Esophagus muscularis mucosa (tissue), 4 donors: ENCODE measurements at regions not wholly inside any gene's neighbourhood (a gene's known extent, or its start where the extent isn't known, plus 50 kb on each side); places are given as distances from the start of the nearest gene placed in this dataset.
A peak's percentile ranks its signal among the peaks of the same experiment; 100 is the strongest.

Experiments used
- DNase-seq: peaks from one replicate; pipeline ENCODE4 v3.0.0-alpha.2; 2017; ENCODE audit errors: extremely low spot score
- H3K27ac ChIP-seq, 4 donors: fragments of 200-600 bp; sonication (generic); replicated peaks in 1 of 4; 1 replicate in 3 of 4; 2 replicates in 1 of 4; pipeline ENCODE4 v1.5.1; 2016 to 2019; ENCODE audit warnings: mild to moderate bottlenecking in 1 of 4
- H3K27me3 ChIP-seq, 4 donors: fragments of 200-600 bp; sonication (generic); one replicate each; pipeline versions ENCODE4 v1.5.1 to v1.6.0; 2016 to 2019
- H3K36me3 ChIP-seq, 4 donors: fragments of 200-600 bp; sonication (generic); one replicate each; pipeline ENCODE4 v1.5.1; 2016 to 2019
- H3K4me1 ChIP-seq, 4 donors: fragments of 200-600 bp; sonication (generic); one replicate each; pipeline ENCODE4 v1.5.1; 2016 to 2019
- H3K4me3 ChIP-seq, 4 donors: fragments of 200-600 bp; sonication (generic); 1 replicate in 2 of 4; 2 replicates in 2 of 4; pipeline ENCODE4 v1.5.1; 2016 to 2019; ENCODE audit warnings: mild to moderate bottlenecking in 4 of 4, moderate library complexity in 1 of 4
- H3K9me3 ChIP-seq, 4 donors: fragments of 200-600 bp; sonication (generic); 1 replicate in 3 of 4; 2 replicates in 1 of 4; pipeline ENCODE4 v1.5.1; 2016 to 2019
- EP300 ChIP-seq: sonication (generic); formaldehyde crosslinking; IDR thresholded peaks from one replicate; pipeline ENCODE4 v1.6.1; 2017; ENCODE audit warnings: antibody characterized with exemption
- POLR2A ChIP-seq: fragments of 450-650 bp; IDR thresholded peaks from one replicate; pipeline ENCODE4 v1.6.1; 2017; ENCODE audit warnings: antibody characterized with exemption, moderate library complexity, mild to moderate bottlenecking, low read depth
- POLR2AphosphoS5 ChIP-seq, 2 donors: sonication (generic); formaldehyde crosslinking; IDR thresholded peaks; one replicate each; pipeline ENCODE4 v1.6.1; 2017; ENCODE audit warnings: antibody characterized with exemption in 2 of 2
- WGBS: methylation state at CpG from one replicate; pipeline ENCODE4 v1.1.5; 2018; 5-methylcytosine and 5-hydroxymethylcytosine counted together
- intact Hi-C: fragments of 100-400 bp; cut with DNase I; formaldehyde crosslinking; loops from one replicate; pipeline ENCODE4 v1.15.1; 2023
- TF ChIP-seq, protein P1 (sequence below), 3 experiments: fragments of 200-600 bp in 2 of 3; fragments of 450-650 bp in 1 of 3; sonication (generic) in 2 of 3; IDR thresholded peaks; one replicate each; pipeline ENCODE4 v1.5.1; 2017 to 2019; ENCODE audit warnings: antibody characterized with exemption in 3 of 3, mild to moderate bottlenecking in 2 of 3, moderate library complexity in 1 of 3

- peaks cover 6 to 35% (median 25%) of the 10 kb centered on the region in 4 donors for H3K4me1 ChIP-seq
Measured at GRCh38 chr7:80313716-80314115, 179.1 kb downstream of the GNAI1 start.

GRCh38 chr7:80313067-80313626 lies 178.5 kb downstream of the GNAI1 start:
- 93% methylated on average over 6 of the region's 6 CpGs for WGBS
- peak overlapping the region in 3 of 4 donors; percentile 53 to 67 (median 53) for H3K27ac ChIP-seq
- H3K4me3 ChIP-seq, result no peak overlapping the region
- TF ChIP-seq EP300, result no peak
- no peak for TF ChIP-seq POLR2AphosphoS5 (IDR thresholded peaks at IDR 0.05)
- TF ChIP-seq POLR2A, result no peak
- TF ChIP-seq, protein P1, sequence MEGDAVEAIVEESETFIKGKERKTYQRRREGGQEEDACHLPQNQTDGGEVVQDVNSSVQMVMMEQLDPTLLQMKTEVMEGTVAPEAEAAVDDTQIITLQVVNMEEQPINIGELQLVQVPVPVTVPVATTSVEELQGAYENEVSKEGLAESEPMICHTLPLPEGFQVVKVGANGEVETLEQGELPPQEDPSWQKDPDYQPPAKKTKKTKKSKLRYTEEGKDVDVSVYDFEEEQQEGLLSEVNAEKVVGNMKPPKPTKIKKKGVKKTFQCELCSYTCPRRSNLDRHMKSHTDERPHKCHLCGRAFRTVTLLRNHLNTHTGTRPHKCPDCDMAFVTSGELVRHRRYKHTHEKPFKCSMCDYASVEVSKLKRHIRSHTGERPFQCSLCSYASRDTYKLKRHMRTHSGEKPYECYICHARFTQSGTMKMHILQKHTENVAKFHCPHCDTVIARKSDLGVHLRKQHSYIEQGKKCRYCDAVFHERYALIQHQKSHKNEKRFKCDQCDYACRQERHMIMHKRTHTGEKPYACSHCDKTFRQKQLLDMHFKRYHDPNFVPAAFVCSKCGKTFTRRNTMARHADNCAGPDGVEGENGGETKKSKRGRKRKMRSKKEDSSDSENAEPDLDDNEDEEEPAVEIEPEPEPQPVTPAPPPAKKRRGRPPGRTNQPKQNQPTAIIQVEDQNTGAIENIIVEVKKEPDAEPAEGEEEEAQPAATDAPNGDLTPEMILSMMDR (IDR thresholded peaks at IDR 0.05), result no peak
- H3K9me3 ChIP-seq, result no peaks in the 10 kb centered on the region
- intact Hi-C loops, result loop anchor here (5.0 kb wide), 1 partner anchor 59 kb away; no protein-coding TSS in a partner anchor
- H3K4me1 ChIP-seq, result peaks cover 6 to 35% (median 25%) of the 10 kb centered on the region in 4 donors
- H3K27me3 ChIP-seq, result no peaks in the 10 kb centered on the region
- no peaks in the 10 kb centered on the region for H3K36me3 ChIP-seq
- DNase-seq, result no peak

More at GRCh38 chr7:80313716-80314115, 179.1 kb downstream of the GNAI1 start:
- Histone ChIP-seq H3K27ac (no peak overlapping the region), H3K27me3 (no peaks in the 10 kb centered on the region), H3K9me3 (no peaks in the 10 kb centered on the region), H3K4me3 (no peak overlapping the region), H3K36me3 (no peaks in the 10 kb centered on the region)
- intact Hi-C loops, result loop anchor here (5.0 kb wide), 1 partner anchor 59 kb away; no protein-coding TSS in a partner anchor
- TF ChIP-seq POLR2A (no peak), EP300 (no peak), POLR2AphosphoS5 (IDR thresholded peaks at IDR 0.05) (no peak)
- TF ChIP-seq, protein P1 (IDR thresholded peaks at IDR 0.05), result no peak
- no peak for DNase-seq
- WGBS, result 91% methylated on average over 3 of the region's 3 CpGs

DNA sequence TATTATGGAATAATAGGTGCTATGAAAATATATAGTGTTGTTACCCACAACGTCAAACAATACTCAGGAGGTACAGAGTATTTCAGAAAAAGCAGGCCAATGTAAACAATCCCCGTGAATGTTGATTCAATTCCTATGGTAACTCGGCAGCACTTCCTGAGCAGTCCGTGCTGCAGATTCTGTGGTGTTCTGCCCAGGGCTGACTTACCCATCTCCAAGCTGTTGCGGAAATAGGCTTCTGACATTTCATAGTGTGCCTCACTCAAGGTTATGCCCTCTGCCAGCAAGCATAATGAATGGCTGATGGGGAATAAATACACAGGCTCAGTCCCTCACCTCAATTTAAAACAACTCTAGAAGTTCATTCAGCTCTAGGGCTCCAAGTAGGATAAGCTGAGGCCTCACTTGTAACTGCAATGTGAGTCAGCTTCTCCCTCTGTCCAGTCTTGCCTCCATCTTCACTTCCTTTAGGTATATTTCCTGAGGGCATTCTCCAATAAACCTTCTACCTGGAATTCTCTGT lies 177.6 kb downstream of the GNAI1 start:
- no peaks in the 10 kb centered on the region for H3K27me3 ChIP-seq

GRCh38 chr7:80311313-80311712 lies 176.7 kb downstream of the GNAI1 start:
- WGBS, result 66% methylated on average over 2 of the region's 2 CpGs
- Histone ChIP-seq H3K4me1 (peaks cover 6 to 49% (median 30%) of the 10 kb centered on the region in 4 donors), H3K4me3 (no peak overlapping the region), H3K9me3 (no peaks in the 10 kb centered on the region), H3K36me3 (no peaks in the 10 kb centered on the region), H3K27me3 (no peaks in the 10 kb centered on the region), H3K27ac (peak overlapping the region; percentile 53 to 67 (median 58))
- intact Hi-C loops, result loop anchor here (5.0 kb wide), 1 partner anchor 61 kb away; no protein-coding TSS in a partner anchor
- TF ChIP-seq, protein P1 (IDR thresholded peaks at IDR 0.05), result no peak
- TF ChIP-seq EP300 (no peak), POLR2A (no peak), POLR2AphosphoS5 (IDR thresholded peaks at IDR 0.05) (no peak)
- DNase-seq, result no peak

More for the DNA sequence above, 177.6 kb downstream of the GNAI1 start:
- Histone ChIP-seq H3K4me3 (no peak overlapping the region), H3K9me3 (no peaks in the 10 kb centered on the region), H3K4me1 (peaks cover 6 to 41% (median 28%) of the 10 kb centered on the region in 4 donors), H3K36me3 (no peaks in the 10 kb centered on the region), H3K27ac (peak overlapping the region; percentile 53 to 67 (median 58))
- TF ChIP-seq EP300 (no peak), POLR2AphosphoS5 (IDR thresholded peaks at IDR 0.05) (peak; percentile 28 to 56), POLR2A (no peak)
- TF ChIP-seq, protein P1 (IDR thresholded peaks at IDR 0.05), result no peak
- intact Hi-C loops, result loop anchor here (5.0 kb wide), 1 partner anchor 60 kb away; no protein-coding TSS in a partner anchor
- 15% methylated on average over 4 of the region's 5 CpGs for WGBS
- no peak for DNase-seq
